ENCODE measurements at regions not wholly inside any gene's neighbourhood (a gene's known extent, or its start where the extent isn't known, plus 50 kb on each side); places are given as distances from the start of the nearest gene placed in this dataset.
"Not testable (repeated sequence)": the region's sequence is repeated elsewhere in the genome, so short reads cannot be mapped to it uniquely, and the experiment has no call there.

- not testable (repeated sequence) for TF ChIP-seq CTCF, POLR2A (IDR thresholded peaks at IDR 0.05)
These were observed 186.9 kb downstream of the IGLL1 start for GRCh38 chr22:23393199-23393598.

Measured in right lobe of liver (tissue), 4 donors.